ENCODE measurements at regions not wholly inside any gene's neighbourhood (a gene's known extent, or its start where the extent isn't known, plus 50 kb on each side); places are given as distances from the start of the nearest gene placed in this dataset.

DNA sequence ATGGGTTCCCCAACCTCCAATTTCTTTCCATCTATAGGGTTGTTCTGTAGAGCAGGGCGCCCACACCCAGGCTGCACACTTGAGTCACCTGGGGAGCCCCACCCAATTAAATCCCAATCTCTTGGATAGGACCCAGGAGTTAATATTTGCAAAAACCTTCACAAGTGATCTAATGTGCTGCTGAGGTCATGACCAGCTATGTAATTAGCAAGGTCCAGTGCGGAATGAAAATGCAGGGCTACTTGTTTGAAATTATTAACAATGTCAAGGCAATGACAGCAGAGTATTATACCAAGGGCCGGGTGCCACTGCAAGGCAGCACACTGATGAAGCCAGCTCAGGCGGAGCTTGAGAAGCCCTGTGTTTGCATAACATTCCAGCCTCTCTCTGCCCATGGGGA, 302.7 kb downstream of the MAF start:
- no peak for DNase-seq (ENCODE audit: low read depth in 2 of 2)

DNA sequence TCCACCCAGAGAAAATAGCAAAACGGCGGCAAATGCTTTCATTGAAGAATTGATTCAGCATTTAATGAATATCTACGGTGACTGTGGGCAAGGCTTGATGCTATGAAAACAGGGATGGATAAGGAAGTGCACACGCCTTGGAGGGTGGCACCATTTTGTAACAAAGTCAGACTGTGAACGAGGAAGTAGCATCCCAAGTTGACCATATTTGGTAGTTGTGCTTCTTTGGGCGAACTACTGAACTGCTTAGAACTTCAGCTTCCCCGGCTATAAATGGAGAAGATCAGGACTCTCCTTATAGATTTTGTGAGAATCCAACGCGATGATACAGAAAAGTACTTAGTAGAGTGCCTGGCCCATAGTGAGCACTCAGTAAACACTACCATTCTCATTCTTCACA, 303.2 kb downstream of the MAF start:
- DNase-seq (ENCODE audit: low read depth in 2 of 2), result no peak

DNA sequence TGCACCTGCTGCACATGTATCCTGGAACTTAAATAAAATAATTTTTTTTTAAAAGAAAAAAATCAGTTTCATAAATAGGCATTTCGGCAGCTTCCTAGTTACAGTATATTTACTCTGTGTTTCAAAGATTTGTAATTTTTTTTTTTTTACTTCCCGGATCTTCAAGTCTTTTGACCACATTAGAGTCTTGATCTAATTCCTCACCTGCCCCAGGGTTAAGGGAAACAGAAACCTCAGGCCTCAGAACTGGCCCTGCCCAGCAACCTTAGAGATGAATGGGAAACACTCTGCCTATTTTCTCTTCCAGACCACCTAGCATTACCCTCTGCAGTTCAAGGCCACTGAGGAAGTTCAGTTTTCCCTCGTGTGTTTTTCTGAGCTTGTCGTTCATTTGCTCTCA, 304.0 kb downstream of the MAF start:
- no peak for DNase-seq (ENCODE audit: low read depth in 2 of 2)

DNA sequence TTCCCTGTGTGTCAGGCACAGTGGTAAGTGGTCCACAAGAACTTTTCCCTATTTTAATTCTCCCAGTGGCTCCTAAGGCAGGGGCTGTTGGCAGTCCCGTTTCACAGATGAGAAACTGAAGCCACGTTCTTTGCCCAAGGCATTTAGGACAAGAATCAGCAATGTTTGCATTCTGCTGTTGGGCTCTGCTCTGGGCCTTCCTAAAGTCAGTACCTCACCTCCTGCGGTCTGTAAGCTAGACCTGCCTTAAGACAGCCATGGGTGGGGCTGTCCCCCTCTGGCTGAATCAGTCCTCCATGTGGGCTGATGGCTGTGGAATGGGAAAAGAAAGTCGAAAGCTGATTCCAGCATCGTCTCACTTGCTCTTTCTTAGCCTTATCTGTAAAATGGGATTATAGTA, 304.8 kb downstream of the MAF start:
- no peak for DNase-seq (ENCODE audit: low read depth in 2 of 2)

DNA sequence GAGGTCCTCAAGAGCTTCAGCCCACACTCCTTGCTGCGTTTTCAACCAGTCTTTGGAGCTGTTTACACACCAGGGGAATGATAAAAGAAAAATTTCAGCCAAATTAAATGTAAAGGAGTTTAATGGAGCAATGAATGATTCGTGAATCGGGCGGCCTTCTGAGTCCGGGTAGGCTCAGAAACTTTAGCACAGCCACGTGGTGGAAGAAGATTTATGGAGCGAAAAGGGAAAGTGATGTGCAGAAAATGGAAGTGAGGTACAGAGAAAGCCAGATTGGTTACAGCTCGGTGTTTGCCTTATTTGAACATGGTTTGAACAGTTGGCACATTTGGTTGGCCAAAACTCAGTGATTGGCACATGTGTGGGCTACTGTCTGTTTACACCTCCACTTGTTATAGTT, 305.4 kb downstream of the MAF start:
- no peak for DNase-seq (ENCODE audit: low read depth in 2 of 2)

DNA sequence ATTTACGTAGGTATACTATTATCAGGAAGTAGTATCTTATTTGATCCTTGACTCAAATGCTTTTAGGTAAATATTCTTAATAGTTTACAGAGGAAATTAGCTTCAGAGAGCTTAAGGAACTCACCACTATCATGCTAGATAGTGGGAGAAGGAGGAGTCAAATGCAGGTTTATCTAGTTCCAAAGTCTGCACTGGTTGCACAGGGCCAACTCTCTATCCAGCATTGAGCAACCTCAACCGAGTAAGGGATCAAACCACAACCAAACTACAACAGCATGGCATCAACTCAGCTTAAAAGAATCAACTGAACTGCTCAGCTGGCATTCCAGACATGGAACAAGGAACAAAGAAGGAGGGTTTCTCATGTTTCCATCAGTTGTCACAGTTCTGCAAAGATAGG, 306.0 kb downstream of the MAF start:
- DNase-seq (ENCODE audit: low read depth in 2 of 2), result no peak

DNA sequence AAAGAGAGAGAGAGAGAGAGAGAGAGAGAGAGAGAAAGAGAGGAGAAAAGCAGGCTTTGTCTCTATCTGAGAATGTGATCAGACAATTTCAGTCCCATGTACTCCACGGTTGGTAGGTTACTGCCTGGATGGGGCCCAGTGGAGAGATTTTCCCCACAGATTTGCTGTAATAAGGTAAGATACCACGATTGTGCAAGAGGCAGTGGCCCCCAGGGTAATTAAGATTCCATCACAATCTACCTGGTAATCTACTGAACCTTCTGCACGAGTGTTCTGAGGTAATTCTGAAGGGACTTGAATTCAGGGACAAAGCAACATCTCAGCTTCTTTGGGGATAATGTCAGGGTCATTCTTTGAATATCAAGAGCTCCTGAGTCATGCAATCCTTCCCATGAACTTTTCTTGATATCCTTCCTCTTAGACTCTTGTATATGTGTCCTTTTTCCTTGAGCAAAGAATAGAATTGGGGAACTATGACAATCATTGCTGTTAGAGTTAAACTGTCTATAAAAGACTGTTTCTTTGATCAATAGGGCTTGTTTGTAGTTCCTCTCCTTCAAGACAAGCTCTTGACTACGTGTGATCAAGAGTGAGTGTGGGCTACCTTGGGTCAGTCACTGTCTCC, 306.6 kb downstream of the MAF start:
- no peak for DNase-seq (ENCODE audit: low read depth in 2 of 2)

DNA sequence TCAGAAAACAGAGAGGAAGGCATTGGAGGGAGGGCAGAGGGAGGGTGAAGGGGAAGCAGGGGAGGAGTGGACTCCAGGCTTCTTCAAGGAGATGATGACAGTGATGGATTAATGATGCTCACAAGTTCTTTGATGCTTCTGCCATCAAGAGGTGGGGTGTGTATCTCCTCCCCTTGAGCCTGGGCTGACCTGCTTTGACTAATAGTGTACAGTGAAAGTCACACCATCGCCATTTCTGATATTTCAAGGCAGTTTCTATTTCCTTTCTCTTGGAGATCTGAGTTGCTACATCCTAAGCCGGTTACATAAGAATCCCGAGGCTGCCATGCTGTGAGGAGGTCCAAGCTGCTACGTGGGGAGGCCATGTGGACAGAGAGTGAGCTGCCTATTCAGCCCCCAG, 312.5 kb downstream of the MAF start:
- DNase-seq (ENCODE audit: low read depth in 2 of 2), result no peak

DNA sequence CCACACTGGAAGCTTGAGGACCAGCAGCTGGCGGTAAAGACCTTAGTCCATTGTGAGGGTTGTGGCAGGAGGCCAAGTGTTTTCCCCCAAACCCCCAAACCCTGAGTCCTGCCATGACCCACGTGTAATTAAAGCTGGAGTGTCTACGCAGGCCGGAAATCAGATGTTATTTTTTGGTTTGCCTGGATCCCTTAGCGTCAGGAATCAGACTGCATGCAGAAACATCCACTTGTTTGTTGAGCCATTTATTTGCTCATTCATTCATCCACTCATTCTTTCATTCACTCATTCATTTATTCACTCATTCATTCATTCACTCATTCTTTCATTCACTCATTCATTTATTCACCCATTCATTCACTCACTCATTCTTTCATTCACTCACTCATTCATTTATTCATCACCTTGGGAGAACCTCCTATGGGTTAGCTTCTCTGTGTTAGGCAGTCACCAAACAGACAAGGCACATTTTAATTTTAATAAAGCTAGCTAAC, 313.1 kb downstream of the MAF start:
- no peak for DNase-seq (ENCODE audit: low read depth in 2 of 2)

DNA sequence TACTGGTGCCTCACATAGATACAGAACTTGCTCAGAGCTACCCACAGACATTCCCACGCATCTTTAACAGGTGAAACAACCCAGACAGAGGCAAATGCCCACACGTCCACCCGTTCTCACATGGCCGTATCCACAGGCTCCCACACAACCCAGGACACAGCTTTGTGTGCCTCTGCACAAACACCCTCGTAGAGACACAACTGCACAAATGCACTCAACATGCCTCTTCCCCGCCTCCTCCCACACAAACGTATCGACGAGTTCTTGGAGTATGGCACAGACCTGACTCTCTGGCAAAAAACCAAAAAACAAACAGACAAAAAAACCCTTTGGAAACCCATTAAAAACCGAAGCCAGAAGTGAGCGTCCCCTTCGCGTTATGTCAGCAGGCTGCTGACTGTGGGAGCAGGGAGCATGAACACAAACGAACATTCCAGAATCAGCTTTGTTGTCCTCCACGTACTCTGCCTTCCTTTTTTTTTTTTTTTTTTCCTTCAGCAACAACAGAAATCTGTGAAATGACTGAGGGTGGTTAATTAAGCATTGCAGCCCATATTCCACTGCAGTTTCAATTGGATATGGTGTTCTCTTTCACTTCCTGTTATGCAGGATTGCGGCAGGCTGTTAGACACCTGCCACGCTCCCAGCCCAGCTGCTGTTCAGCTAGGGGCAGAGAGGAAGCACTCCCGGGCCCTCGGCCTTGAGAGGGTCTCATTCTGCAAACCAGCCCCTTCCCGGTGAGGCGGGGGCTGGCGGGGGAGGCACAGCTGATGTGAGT, 313.7 kb downstream of the MAF start:
- DNase-seq (ENCODE audit: low read depth in 2 of 2), result no peak

DNA sequence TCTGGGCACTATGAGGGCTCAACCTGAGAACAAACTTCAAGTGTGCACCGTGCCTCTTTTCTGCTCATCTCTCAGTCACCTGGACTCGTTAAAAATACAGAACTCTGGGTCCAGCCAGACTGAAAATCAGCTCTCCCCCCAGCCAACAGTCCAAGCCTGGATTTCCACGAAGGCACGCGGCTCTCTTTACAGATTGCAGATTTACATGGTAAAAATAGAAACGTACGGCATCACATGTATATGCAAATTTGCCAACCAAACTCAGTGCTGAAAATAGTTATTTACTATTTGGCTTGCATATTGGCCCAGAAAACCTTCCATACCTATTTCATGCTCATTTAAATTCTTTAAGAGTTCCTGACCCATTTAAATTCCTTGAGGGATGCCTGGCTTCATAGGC, 315.8 kb downstream of the MAF start:
- no peak for DNase-seq (ENCODE audit: low read depth in 2 of 2)

DNA sequence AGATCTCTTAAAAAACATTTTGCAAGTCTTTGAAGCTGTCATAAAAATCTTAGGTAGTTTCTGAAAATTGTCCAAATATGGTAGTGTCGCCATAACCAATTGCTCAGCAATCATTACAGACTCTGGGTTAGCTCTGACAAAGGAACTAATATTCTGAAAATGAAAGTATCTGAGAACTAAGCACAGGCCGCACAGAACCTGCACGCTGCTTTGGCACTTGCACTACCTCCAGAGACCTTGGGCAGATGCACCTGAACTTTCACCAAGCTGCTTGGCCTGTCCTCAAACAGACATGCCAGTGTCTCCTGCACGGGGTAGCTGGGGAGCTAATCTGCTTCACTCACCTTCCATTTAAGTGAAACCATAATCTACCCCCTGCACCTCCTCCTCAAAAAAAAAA, 317.0 kb downstream of the MAF start:
- no peak for DNase-seq (ENCODE audit: low read depth in 2 of 2)

DNA sequence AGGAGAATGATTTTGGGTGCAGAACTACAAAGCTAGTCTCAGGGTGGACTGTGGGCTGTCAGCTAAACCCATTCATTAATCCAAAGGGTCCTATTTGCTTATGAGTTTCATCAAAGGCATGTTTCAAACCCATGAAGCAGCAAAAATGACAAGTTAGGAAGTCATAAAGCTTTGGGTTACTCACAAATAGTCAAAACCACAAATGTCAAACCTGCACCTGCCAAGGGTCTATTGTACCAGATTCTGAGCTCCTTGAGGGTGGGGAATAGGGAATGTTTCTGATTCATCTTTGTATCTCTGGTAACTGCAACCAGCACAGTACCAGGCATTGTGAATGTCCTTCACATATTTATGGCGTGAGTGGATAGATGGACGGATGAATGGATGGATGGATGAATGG, 317.7 kb downstream of the MAF start:
- no peak for DNase-seq (ENCODE audit: low read depth in 2 of 2)

DNA sequence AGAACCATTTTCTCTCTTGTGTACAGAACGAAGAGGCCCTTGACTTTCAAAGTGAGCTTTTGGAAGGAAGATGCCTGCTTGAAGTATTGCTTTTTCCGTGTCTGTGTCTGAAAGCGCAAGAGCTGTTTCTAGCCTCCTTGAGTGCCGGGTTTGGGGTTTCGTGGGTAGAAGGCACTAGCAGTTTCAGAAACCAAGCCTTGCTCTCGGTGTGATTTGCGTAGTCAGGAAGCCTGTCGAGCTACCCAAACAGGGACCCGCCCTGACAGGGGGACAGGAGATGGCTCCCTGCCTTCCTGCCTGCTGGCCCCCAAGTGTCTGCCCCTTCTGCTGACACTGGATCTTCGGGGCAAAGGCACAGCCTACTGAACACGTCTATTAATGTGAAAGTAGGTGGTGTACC, 322.0 kb downstream of the MAF start:
- peak; percentile 36 to 41 for DNase-seq (ENCODE audit: low read depth in 2 of 2)

DNA sequence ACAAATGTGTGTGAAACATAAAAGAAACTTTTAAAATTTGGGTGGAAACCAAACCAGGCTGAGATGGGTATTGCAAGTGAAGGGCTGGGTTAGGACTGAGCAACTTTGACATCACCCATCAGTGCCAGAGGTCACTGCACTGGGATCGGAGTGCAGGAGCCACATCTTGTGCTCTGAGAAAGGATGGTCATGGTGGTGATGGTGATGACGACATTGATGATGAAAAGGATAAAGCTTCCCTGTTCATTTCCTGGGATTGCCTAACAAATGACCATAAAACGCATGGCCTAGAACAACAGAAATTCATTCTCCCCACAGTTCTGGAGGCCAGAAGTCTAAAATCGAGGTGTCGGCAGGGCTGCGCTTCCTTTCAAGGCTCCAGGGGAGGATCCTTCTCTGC, 324.0 kb downstream of the MAF start:
- DNase-seq (ENCODE audit: low read depth in 2 of 2), result no peak

DNA sequence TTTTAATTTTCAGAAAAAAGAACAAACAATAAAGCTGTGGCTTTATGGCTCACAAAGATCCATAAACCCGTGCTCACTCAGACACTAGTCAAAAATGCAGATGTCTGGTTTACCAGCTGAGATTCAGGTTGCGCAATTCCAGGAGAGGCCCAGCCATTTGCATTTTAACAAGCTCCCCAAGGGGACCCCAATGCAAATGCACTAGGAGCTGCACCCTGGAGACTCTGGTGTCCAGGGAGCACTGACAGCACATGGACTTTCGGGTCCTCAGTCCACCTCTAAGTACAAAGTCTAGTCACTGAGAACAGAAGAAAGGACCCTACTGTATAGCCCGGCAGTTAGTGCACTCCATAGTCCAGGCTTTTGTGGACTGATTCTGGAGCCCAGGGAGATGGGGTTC, 326.3 kb downstream of the MAF start:
- DNase-seq (ENCODE audit: low read depth in 2 of 2), result no peak

DNA sequence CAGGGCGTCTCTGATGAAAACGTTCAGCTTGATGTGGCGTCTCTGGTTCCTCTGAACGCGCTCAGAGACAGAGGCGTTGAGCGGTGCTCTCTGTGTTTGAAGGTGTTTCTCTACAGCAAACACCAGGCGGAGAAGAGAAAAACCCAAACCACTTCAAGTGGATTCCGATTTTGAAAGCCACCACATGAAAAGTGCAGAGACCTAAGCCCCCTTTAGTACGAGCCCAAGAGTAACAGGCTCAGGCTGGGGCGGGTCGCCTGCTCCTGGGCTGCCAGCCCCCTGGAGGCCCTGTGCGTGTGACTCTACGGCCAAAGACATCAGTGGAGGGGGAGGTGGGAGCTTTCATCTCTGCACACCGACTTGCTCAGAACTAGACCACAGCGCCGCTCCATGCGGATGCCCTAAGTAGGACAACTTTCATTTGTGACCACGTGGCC, 328.4 kb downstream of the MAF start:
- DNase-seq (ENCODE audit: low read depth in 2 of 2), result peak; percentile 33 to 37

DNA sequence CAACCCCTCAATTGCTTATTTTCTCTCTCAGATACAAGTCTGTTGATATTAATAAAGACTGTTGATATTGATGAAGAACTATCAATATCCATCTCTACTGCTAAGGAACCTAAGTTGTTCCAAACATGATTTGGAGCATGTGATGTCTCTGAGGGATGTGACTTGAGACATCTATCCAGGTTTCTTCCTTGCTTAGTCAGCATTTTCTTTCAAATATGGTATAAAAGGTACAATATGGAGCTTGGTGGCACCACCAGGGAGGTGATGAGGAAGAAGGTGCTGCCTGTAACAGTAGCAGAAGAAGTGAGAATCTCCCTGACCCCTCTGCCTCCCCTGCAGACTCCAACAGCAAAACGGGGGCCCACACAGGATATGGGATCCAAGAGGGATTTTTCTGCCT, 329.0 kb downstream of the MAF start:
- DNase-seq (ENCODE audit: low read depth in 2 of 2), result no peak

DNA sequence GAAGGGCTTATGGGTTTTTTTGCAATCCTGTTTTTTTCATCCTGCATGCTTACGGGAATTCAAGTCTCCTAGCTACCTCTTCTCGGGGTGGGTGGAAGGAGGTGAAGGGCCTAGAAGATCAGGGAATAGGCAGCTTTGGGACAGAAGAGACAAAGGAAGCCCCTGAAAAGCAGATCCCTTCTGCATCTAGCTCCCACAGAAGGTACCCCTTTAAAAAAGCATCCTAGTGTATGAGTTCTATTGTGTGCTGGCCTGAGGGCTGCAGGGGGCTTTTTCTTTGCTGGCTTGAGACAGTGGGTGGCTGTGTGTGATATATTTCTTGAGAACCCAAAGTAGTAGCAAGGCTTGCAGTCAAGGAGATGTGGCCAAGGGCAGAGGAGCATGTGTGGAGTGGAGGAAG, 330.5 kb downstream of the MAF start:
- no peak for DNase-seq (ENCODE audit: low read depth in 2 of 2)

DNA sequence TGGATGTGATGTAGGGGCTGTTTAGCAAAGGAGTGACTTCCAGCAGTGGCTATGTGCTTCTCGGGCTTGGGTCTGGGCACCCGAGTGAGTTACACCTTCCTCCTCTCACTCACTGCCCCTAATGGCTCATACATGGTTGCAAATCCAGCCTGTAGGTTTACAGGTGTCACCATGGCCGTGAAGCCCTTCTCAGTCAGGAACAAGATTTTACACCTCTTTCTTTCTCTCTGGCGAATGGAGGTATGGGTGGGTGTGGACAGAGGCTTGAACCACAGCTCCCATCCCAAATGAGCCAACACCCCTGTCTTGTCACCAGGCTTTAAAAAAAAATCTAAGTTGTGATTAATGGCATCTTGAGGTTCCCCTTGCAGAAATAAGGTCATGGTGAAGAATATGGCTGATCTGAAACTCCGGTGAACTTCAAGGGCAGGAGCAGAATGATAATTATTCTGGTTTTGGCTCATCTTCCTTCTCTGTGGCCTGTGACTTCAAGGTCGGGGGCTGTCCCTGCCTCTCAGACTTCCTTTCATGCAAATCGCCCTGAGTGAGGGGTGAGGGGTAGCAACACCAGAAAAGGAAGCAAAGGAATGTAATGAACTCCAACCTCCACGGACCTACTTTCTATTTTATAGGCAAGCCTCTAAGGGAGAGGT, 331.2 kb downstream of the MAF start:
- peak; percentile 34 to 35 for DNase-seq (ENCODE audit: low read depth in 2 of 2)

DNA sequence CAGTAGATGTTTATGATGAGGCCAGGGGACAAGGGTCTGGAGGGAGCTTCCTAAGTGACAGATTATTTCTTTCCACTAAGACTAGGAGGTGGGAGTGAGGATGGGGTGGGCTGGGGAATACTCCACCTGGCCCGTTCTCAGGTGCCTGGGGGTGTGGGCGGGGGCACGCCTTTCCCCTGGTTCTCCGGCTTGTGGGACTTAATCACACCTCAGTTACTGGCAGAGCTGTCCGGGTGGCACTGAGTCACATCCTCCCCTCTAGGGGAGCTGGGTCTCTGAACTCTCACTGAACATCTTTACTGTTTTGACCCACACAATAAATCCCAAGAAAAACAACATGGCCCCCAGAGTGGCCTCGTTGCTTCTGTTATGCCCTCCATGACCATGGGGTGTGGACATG, 332.8 kb downstream of the MAF start:
- DNase-seq (ENCODE audit: low read depth in 2 of 2), result peak; percentile 33 to 45

DNA sequence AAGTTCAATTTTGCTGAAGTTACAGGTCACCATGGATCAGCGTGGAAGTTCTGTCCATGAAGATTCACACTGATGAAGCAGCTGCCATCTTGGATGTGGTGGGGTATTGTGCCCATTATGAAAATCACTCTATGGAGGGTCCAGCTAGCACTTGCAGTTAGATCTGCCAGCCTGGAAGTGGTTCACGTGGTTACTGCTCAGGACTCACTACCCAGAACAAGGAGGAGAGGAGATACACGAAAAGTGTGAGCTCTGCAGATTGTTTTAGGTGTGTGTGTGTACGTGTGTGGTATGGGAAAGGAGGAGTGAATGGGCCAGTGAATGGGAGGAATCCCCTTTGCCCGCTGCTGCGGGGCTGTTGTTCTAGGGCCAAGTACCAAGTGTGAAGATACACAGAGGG, 333.4 kb downstream of the MAF start:
- DNase-seq (ENCODE audit: low read depth in 2 of 2), result no peak

DNA sequence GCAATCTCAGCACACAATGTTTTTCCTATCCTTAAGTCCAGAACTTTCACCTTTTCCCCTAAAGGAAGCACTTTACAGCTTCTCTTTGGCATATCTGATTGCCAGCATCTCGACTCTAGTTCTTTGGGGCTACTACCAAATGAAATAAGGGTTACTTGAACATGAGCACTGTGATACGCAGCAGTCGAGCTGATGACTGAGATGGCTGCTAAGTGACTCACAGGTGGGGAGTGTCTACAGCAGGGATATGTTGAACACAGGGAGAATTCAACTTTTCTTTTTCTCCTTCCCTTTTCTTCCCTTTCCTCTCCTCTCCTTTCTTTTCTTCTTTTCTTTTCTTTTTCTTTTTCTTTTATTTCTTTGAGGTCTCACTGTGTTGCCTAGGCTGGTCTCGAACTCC, 334.8 kb downstream of the MAF start:
- DNase-seq (ENCODE audit: low read depth in 2 of 2), result no peak
